ENCODE measurements at regions not wholly inside any gene's neighbourhood (a gene's known extent, or its start where the extent isn't known, plus 50 kb on each side); places are given as distances from the start of the nearest gene placed in this dataset.
"Not testable (repeated sequence)": the region's sequence is repeated elsewhere in the genome, so short reads cannot be mapped to it uniquely, and the experiment has no call there.

GRCh38 chr5:36390640-36391039, 88.9 kb upstream of the RANBP3L start:
- DNase-seq (ENCODE audit: low spot score), result no peak

GRCh38 chr5:36392186-36392585, 90.5 kb upstream of the RANBP3L start:
- no peak for DNase-seq (ENCODE audit: low spot score)

- peak; percentile 68 for DNase-seq (ENCODE audit: low spot score)
Measured at GRCh38 chr5:36392818-36393217, 91.1 kb upstream of the RANBP3L start.

DNA sequence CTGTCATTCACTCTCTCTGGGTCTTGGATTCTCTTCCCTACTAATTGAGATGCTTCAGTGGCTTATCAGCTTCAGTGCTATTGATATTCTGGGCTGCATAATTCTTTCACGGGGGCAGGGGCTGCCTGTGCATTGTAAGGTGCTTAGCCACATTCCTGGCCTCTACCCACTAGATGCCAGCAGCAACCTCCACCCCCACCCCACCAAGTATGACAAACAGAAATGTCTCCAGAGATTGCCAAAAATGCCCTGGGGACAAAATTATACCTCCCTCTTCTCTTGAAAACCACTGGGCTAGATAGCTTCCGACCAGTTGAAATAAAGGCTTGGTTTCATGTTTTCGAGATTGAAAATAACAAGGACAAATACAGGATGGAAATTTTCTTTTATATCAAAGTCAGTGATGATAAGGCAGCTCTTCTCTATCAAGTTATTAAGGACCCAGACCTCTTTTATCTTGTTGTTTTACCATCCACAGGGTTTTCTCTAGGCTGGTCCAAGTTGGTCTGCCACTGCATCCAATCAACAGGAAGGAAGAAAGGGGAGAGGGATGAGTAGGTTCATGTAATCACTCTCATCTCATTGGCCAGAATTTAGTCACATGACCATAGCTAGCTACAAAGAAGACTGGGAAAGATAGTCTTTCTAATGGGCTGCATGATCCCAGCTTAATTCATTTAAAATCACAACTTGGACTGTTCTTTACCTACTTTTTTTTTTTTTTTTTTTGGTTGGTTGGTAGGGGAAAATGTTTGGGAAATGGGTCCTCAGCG, 92.1 kb upstream of the RANBP3L start:
- no peak for DNase-seq (ENCODE audit: low spot score)

DNA sequence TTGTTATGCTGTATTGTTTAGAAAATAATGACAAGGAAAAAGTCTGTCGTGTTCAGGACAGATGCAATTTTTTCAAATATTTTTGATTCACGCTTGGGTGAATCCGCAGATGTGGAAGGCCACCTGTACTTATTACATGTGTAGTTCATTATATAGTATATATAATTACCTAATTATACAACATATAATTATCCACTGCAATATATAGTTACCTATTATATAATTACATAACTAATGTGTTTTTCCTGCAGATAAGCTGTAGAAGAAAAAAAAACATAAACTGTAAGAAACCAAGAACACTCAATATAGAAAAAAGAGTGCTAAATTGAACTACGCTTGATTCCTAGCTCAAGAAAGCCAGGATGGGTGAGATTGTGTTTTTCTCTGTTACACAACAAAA, 93.6 kb upstream of the RANBP3L start:
- no peak for DNase-seq (ENCODE audit: low spot score)

DNA sequence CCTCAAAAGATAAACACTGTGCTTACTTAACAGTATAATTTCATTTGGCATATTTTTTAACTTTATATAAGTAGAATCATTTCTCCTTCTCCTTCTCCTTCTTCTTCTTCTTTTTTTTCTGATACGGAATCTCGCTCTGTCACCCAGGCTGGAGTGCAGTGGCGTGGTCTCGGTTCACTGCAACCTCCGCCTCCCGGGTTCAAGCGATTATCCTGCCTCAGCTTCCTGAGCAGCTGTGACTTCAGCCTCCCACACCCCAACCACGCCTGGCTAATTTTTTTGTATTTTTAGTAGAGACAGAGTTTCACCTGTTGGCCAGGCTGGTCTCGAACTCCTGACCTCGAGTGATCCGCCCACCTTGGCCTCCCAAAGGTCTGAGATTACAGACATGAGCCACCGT, 94.2 kb upstream of the RANBP3L start:
- DNase-seq (ENCODE audit: low spot score), result not testable (repeated sequence)

DNA sequence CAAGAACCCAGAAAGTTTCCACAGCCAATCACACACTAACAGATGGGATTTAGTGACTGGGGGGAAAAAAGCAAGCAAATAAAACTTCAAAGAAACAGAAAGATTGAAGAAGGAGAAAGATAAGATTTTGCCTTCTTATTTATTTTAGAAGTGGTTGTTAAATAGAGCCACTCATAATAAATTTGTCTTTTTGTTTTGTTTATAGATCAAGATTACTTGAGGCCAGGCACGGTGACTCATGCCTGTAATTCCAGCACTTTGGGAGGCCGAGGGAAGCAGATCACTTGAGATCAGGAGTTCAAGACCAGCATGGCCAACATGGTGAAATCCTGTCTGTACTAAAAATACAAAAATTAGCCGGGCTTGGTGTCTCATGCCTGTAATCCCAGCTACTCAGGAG, 94.9 kb upstream of the RANBP3L start:
- DNase-seq (ENCODE audit: low spot score), result no peak

DNA sequence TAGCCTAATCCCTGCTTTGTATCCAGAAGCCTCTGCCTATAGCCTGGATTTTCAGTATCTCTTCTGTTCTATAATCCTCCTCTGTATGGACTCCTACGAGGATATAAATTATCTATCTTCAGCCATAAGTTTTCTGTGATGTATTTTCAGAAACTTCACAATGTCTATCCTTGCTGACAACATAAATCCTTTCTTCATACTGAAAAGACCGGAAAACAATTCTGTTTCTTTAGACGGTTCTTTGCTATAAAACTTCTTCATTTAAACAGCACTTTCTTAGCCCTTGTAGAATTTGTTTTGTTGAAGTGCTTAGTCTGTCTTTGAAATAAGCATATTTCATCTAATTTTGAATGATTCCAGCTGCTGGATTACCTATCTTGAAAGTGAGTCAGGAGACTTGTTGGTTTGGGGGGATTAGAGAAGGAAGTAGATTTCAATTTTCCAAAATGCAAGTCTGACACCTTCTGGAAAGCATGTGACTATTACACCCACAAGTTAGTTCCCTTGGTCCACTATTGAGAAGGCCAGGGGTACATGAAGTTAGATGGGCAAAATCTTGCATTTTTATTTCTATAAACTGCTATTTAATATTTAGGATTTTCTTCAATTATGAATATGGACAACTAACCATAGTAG, 96.3 kb upstream of the RANBP3L start:
- peak; percentile 31 for DNase-seq (ENCODE audit: low spot score)

GRCh38 chr5:36402512-36402906, 100.8 kb upstream of the RANBP3L start:
- no peak for DNase-seq (ENCODE audit: low spot score)

DNA sequence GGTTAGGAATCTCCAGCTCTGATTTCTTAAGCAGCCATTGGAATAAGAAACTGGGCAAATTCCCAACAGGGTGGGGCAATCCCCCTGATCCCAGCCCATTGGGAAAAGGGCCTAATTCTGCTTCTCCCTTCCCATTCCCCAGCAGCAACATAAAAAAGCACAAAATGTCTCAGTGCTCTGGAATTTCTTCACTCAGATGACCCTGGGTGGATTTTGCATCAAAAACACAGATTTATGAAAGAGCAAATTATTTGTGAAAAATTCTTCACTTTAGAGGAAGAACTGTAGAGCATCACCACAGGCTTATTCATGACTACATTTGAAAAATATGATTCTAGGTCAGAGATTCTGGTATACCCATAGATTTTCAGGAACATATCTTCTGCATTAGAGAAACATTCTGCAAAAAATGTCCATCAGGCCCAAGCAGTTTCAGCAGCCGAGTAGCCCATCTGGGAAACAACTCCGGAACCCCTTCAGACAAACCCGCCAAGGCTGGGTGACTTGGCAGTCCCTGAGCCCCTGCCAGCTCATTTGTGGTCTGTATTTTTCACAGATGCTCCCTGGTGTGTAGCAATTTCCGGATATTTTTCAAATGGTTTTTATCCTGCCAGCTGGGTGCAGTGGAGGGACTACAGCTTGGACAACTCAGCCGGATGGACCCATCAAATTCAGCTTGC, 102.1 kb upstream of the RANBP3L start:
- peak; percentile 82 for DNase-seq (ENCODE audit: low spot score)

DNA sequence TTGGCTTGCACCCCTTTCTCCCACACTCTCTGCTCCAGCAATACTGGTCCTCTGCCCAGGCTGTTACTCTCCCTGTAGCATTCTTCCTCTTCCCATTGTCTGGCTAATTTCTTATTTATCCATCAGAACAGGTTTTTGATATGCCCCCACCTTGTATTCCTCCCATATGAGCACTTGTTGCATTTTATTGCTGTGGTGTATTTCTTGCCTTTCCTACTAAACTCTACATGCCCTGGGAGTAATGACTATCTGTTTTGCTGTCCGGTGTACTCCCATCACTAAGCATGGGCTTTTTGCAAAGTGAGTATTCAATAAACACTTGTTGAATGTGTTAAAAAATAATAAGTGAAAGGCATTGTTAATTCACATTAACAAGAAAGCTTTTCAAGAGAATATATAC, 104.3 kb upstream of the RANBP3L start:
- DNase-seq (ENCODE audit: low spot score), result no peak

DNA sequence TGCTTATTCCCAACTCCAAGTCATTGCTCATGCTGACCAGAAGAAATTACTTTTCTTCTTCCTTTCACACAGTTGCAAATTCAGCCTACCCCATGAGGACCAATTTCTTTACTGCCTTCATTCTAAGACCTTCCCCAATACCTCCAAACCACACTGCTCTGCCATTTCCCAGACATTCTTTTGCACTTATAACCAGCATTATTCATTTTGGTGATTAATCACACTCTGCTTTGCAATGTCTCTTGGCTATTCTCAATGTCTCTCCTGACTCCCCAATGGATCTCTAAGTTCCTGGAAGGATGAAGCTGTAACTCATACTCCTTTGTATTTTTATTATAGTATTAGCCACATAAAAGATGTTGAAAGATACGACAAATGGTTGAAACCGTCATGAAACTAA, 105.7 kb upstream of the RANBP3L start:
- no peak for DNase-seq (ENCODE audit: low spot score)

GRCh38 chr5:36409711-36410110, 108.0 kb upstream of the RANBP3L start:
- DNase-seq (ENCODE audit: low spot score), result not testable (repeated sequence)

DNA sequence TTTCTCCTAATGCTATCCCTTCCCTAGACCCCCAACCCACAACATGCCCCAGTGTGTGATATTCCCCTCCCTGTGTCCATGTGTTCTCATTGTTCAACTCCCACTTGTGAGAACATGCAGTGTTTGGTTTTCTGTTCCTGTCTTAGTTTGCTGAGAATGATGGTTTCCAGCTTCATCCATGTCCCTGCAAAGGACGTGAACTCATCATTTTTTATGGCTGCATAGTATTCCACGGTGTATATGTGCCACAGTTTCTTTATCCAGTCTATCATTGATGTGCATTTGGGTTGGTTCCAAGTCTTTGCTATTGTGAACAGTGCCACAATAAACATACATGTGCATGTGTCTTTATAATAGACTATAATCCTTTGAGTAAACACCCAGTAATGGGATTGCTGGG, 109.0 kb upstream of the RANBP3L start:
- DNase-seq (ENCODE audit: low spot score), result not testable (repeated sequence)

DNA sequence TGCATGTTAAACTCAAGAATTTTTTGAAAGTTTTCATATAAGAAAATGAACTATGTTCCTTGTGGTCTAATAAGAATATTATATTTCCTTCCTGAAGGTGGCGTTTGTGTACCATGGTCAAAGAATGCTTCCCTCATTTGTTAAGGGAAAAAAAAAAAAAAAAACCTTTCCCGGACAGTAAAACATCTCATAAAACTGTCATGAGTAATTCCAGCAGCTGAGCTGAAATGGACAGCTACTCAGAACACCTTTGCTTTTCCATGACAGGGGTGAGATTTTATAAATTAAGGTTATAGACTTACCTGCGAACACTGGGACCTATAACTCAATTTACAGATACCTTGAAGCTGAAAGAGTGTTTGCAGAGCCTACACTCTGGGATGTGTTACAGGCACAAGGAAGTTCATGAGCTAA, 113.2 kb upstream of the RANBP3L start:
- peak; percentile 57 for DNase-seq (ENCODE audit: low spot score)

DNA sequence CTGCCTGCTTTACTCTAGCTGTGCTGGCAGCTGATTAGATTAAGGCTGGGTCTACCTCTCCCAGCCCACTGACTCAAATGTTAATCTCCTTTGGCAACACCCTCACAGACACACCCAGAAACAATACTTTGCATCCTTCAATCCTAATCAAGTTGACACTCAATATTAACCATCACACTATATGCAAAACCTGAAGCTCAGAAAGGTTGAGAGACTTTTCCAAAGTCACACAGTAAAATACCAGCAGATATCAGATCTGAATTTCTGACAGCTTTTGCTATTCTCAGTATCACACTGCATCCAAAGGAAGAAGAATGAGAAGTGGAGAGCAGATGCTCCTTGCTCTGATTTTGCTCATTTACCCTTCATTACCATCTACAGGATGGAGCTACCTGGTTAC, 114.9 kb upstream of the RANBP3L start:
- no peak for DNase-seq (ENCODE audit: low spot score)

DNA sequence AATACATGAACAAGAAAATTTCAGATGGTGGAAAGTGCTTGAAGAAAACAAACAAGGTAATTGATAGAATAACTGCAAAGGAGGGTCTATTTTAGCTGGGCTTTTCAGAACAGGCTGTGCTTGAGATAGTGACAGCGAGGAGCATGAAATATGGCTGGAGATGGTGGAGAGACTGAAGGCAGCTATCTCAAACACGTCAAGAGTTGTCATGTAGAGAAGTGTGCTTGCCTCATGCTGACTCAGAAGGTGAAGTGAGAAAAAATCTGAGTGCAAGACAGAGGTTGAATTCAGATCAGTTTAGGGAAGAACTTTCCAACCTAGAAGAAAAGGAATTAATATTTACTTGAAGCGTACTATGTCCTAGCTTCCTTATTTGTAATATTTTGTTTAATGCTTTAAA, 115.5 kb upstream of the RANBP3L start:
- DNase-seq (ENCODE audit: low spot score), result no peak

DNA sequence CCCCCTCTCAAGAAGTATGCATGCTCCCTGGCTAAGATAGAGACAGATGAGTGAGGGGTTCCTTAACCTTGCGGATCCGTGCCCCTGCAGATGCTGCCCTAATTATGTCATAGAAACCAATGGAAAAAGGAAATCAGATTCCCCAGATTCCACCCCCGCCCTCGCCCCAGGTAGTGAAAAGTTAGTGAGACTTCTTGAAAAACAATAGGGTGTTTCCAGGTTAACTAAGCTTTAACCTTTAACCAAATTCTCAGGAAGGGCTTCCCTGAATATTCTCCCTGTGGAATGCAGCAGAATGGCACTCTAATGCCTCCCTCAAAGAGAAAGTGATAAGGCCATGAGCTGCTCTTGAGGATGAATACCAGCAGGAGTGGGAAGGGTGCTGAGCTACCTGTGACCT, 116.0 kb upstream of the RANBP3L start:
- DNase-seq (ENCODE audit: low spot score), result no peak

DNA sequence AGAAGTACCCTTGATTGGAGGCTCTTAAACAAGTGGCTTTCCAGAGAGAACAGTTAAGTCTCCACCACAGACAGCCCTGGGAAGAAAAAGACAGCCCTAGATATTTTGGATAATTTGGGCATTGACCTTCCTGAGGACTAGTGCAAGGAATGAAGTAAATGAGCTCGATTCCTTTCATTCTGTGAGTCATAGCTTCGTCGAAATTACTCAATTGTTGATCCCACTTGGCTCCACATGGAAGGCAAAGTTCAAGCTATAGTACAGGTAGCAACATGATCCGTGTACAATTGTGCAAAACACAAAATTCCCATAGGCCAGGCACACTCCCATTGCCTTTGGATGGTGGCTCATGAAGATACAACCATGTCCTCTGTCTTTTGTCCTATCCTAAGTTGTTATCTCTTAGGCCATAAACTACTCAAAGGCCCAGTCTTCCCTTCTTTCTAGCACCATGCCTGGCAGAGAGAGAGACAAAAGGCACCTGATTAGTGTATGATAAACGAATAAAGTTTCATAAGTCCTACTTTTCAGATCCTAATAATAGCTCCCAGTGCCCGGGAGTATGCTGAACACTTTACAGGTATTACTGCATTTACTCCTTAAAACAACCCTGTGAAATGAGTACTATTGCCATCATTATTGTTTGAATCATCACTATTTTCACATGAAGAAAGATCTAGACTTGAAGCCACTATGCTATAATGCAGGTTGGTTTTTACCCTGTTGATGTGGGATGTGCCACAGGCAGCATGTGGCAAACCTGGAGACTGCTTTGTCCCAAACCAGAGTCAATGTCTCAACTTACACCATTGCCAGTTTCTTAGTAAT, 116.7 kb upstream of the RANBP3L start:
- no peak for DNase-seq (ENCODE audit: low spot score)

DNA sequence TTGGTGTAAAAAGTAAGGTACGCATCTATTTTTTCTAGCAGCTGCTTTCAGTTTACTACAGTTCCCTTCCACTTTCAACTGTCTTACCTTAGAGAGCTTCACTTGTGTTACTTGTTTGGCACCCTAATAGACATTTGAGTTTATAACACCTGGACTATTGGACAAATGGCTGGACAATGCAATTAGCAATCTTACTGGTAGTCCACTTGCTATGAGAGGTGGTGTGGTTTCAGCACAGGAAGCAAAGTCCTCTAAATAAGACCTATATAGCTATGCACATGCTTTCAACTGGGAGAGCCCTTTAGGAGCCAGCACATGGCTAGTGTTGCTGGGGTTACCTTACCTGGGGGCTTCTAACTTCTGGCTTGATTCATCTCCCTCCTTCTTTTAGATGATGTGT, 119.6 kb upstream of the RANBP3L start:
- DNase-seq (ENCODE audit: low spot score), result no peak

- DNase-seq (ENCODE audit: low spot score), result peak; percentile 28
Measured at GRCh38 chr5:36422952-36423351, 121.2 kb upstream of the RANBP3L start.

- no peak for DNase-seq (ENCODE audit: low spot score)
Measured at GRCh38 chr5:36423578-36424307, 122.0 kb upstream of the RANBP3L start.
